ENCODE measurements at regions not wholly inside any gene's neighbourhood (a gene's known extent, or its start where the extent isn't known, plus 50 kb on each side); places are given as distances from the start of the nearest gene placed in this dataset.

GRCh38 chr5:15241216-15241821 lies 258.7 kb upstream of the FBXL7 start:
- no peak for DNase-seq (ENCODE audit: low read depth in 4 of 6, low spot score in 6 of 6)
- Histone ChIP-seq H3K4me3 (ENCODE audit: low read depth, low read length) (no peak overlapping the region), H3K36me3 (ENCODE audit: control insufficient read depth, insufficient read depth, low read length) (no peaks in the 10 kb centered on the region), H3K9me3 (ENCODE audit: control insufficient read depth, insufficient read depth, low read length) (peaks cover 2% of the 10 kb centered on the region), H3K27ac (ENCODE audit: low read depth, low read length) (no peak overlapping the region), H3K27me3 (ENCODE audit: control insufficient read depth, insufficient read depth, low read length) (no peaks in the 10 kb centered on the region), H3K4me1 (ENCODE audit: control insufficient read depth, insufficient read depth, low read length) (no peaks in the 10 kb centered on the region)
- WGBS (ENCODE audit: insufficient coverage) = 100% methylated on average over 1 of the region's 1 CpG

- DNase-seq (ENCODE audit: low read depth in 4 of 6, low spot score in 6 of 6) = no peak
- Histone ChIP-seq H3K9me3 (ENCODE audit: control insufficient read depth, insufficient read depth, low read length) (peaks cover 2% of the 10 kb centered on the region), H3K27me3 (ENCODE audit: control insufficient read depth, insufficient read depth, low read length) (no peaks in the 10 kb centered on the region), H3K36me3 (ENCODE audit: control insufficient read depth, insufficient read depth, low read length) (no peaks in the 10 kb centered on the region), H3K4me3 (ENCODE audit: low read depth, low read length) (no peak overlapping the region), H3K4me1 (ENCODE audit: control insufficient read depth, insufficient read depth, low read length) (no peaks in the 10 kb centered on the region), H3K27ac (ENCODE audit: low read depth, low read length) (no peak overlapping the region)
- WGBS (ENCODE audit: insufficient coverage) = 92% methylated on average over 2 of the region's 2 CpGs
Measured at GRCh38 chr5:15238006-15238405, 262.0 kb upstream of the FBXL7 start.

GRCh38 chr5:15236911-15237508 lies 263.0 kb upstream of the FBXL7 start:
- Histone ChIP-seq H3K27me3 (ENCODE audit: control insufficient read depth, insufficient read depth, low read length) (no peaks in the 10 kb centered on the region), H3K4me3 (ENCODE audit: low read depth, low read length) (no peak overlapping the region), H3K4me1 (ENCODE audit: control insufficient read depth, insufficient read depth, low read length) (no peaks in the 10 kb centered on the region), H3K36me3 (ENCODE audit: control insufficient read depth, insufficient read depth, low read length) (no peaks in the 10 kb centered on the region), H3K9me3 (ENCODE audit: control insufficient read depth, insufficient read depth, low read length) (peaks cover 2% of the 10 kb centered on the region), H3K27ac (ENCODE audit: low read depth, low read length) (no peak overlapping the region)
- 24% methylated on average over 4 of the region's 4 CpGs for WGBS (ENCODE audit: insufficient coverage)
- no peak for DNase-seq (ENCODE audit: low read depth in 4 of 6, low spot score in 6 of 6)

GRCh38 chr5:15234911-15235310 lies 265.1 kb upstream of the FBXL7 start:
- WGBS (ENCODE audit: insufficient coverage) = no CpG with 5 or more reads among the region's 1 CpG
- no peaks in the 10 kb centered on the region for H3K9me3 ChIP-seq (ENCODE audit: control insufficient read depth, insufficient read depth, low read length)
- H3K4me1 ChIP-seq (ENCODE audit: control insufficient read depth, insufficient read depth, low read length) = no peaks in the 10 kb centered on the region
- H3K36me3 ChIP-seq (ENCODE audit: control insufficient read depth, insufficient read depth, low read length) = no peaks in the 10 kb centered on the region
- H3K27ac ChIP-seq (ENCODE audit: low read depth, low read length) = no peak overlapping the region
- H3K27me3 ChIP-seq (ENCODE audit: control insufficient read depth, insufficient read depth, low read length) = no peaks in the 10 kb centered on the region
- no peak overlapping the region for H3K4me3 ChIP-seq (ENCODE audit: low read depth, low read length)
- no peak for DNase-seq (ENCODE audit: low read depth in 4 of 6, low spot score in 6 of 6)

- DNase-seq (ENCODE audit: low read depth in 4 of 6, low spot score in 6 of 6) = peak in 1 of 6 donors; percentile 8
- no peak overlapping the region for H3K4me3 ChIP-seq (ENCODE audit: low read depth, low read length)
- no peak overlapping the region for H3K27ac ChIP-seq (ENCODE audit: low read depth, low read length)
- no peaks in the 10 kb centered on the region for H3K4me1 ChIP-seq (ENCODE audit: control insufficient read depth, insufficient read depth, low read length)
- WGBS (ENCODE audit: insufficient coverage) = 60% methylated on average over 2 of the region's 2 CpGs
- H3K27me3 ChIP-seq (ENCODE audit: control insufficient read depth, insufficient read depth, low read length) = no peaks in the 10 kb centered on the region
- no peaks in the 10 kb centered on the region for H3K36me3 ChIP-seq (ENCODE audit: control insufficient read depth, insufficient read depth, low read length)
- no peaks in the 10 kb centered on the region for H3K9me3 ChIP-seq (ENCODE audit: control insufficient read depth, insufficient read depth, low read length)
Measured at GRCh38 chr5:15234366-15234765, 265.6 kb upstream of the FBXL7 start.

GRCh38 chr5:15233566-15233965 lies 266.4 kb upstream of the FBXL7 start:
- no CpG with 5 or more reads among the region's 8 CpGs for WGBS (ENCODE audit: insufficient coverage)
- Histone ChIP-seq H3K36me3 (ENCODE audit: control insufficient read depth, insufficient read depth, low read length) (no peaks in the 10 kb centered on the region), H3K4me3 (ENCODE audit: low read depth, low read length) (no peak overlapping the region)

GRCh38 chr5:15222156-15222555 lies 277.8 kb upstream of the FBXL7 start:
- Histone ChIP-seq H3K4me1 (ENCODE audit: control insufficient read depth, insufficient read depth, low read length) (no peaks in the 10 kb centered on the region), H3K9me3 (ENCODE audit: control insufficient read depth, insufficient read depth, low read length) (no peaks in the 10 kb centered on the region), H3K27me3 (ENCODE audit: control insufficient read depth, insufficient read depth, low read length) (no peaks in the 10 kb centered on the region), H3K36me3 (ENCODE audit: control insufficient read depth, insufficient read depth, low read length) (no peaks in the 10 kb centered on the region), H3K4me3 (ENCODE audit: low read depth, low read length) (no peak overlapping the region), H3K27ac (ENCODE audit: low read depth, low read length) (no peak overlapping the region)
- WGBS (ENCODE audit: insufficient coverage) = no CpG with 5 or more reads among the region's 2 CpGs
- no peak for DNase-seq (ENCODE audit: low read depth in 4 of 6, low spot score in 6 of 6)

More at GRCh38 chr5:15233566-15233965, 266.4 kb upstream of the FBXL7 start:
- Histone ChIP-seq H3K4me1 (ENCODE audit: control insufficient read depth, insufficient read depth, low read length) (no peaks in the 10 kb centered on the region), H3K27me3 (ENCODE audit: control insufficient read depth, insufficient read depth, low read length) (no peaks in the 10 kb centered on the region), H3K27ac (ENCODE audit: low read depth, low read length) (no peak overlapping the region), H3K9me3 (ENCODE audit: control insufficient read depth, insufficient read depth, low read length) (no peaks in the 10 kb centered on the region)
- peak in 1 of 6 donors; percentile 18 for DNase-seq (ENCODE audit: low read depth in 4 of 6, low spot score in 6 of 6)

- Histone ChIP-seq H3K27ac (ENCODE audit: low read depth, low read length) (no peak overlapping the region), H3K27me3 (ENCODE audit: control insufficient read depth, insufficient read depth, low read length) (no peaks in the 10 kb centered on the region), H3K36me3 (ENCODE audit: control insufficient read depth, insufficient read depth, low read length) (no peaks in the 10 kb centered on the region), H3K9me3 (ENCODE audit: control insufficient read depth, insufficient read depth, low read length) (no peaks in the 10 kb centered on the region), H3K4me1 (ENCODE audit: control insufficient read depth, insufficient read depth, low read length) (no peaks in the 10 kb centered on the region), H3K4me3 (ENCODE audit: low read depth, low read length) (no peak overlapping the region)
- no peak for DNase-seq (ENCODE audit: low read depth in 4 of 6, low spot score in 6 of 6)
- WGBS (ENCODE audit: insufficient coverage) = 86% methylated on average over 3 of the region's 5 CpGs
Measured at GRCh38 chr5:15220642-15221173, 279.3 kb upstream of the FBXL7 start.

GRCh38 chr5:15215056-15215455 lies 284.9 kb upstream of the FBXL7 start:
- no peak overlapping the region for H3K4me3 ChIP-seq (ENCODE audit: low read depth, low read length)
- no peak overlapping the region for H3K27ac ChIP-seq (ENCODE audit: low read depth, low read length)
- H3K9me3 ChIP-seq (ENCODE audit: control insufficient read depth, insufficient read depth, low read length) = no peaks in the 10 kb centered on the region
- 29% methylated on average over 2 of the region's 2 CpGs for WGBS (ENCODE audit: insufficient coverage)
- DNase-seq (ENCODE audit: low read depth in 4 of 6, low spot score in 6 of 6) = peak in 3 of 6 donors; percentile 22 to 47 (median 42)
- no peaks in the 10 kb centered on the region for H3K36me3 ChIP-seq (ENCODE audit: control insufficient read depth, insufficient read depth, low read length)
- H3K4me1 ChIP-seq (ENCODE audit: control insufficient read depth, insufficient read depth, low read length) = no peaks in the 10 kb centered on the region
- no peaks in the 10 kb centered on the region for H3K27me3 ChIP-seq (ENCODE audit: control insufficient read depth, insufficient read depth, low read length)

GRCh38 chr5:15214010-15214409 lies 286.0 kb upstream of the FBXL7 start:
- Histone ChIP-seq H3K27ac (ENCODE audit: low read depth, low read length) (no peak overlapping the region), H3K4me1 (ENCODE audit: control insufficient read depth, insufficient read depth, low read length) (no peaks in the 10 kb centered on the region), H3K9me3 (ENCODE audit: control insufficient read depth, insufficient read depth, low read length) (no peaks in the 10 kb centered on the region), H3K27me3 (ENCODE audit: control insufficient read depth, insufficient read depth, low read length) (no peaks in the 10 kb centered on the region), H3K36me3 (ENCODE audit: control insufficient read depth, insufficient read depth, low read length) (no peaks in the 10 kb centered on the region), H3K4me3 (ENCODE audit: low read depth, low read length) (no peak overlapping the region)
- 90% methylated on average over 1 of the region's 1 CpG for WGBS (ENCODE audit: insufficient coverage)
- no peak for DNase-seq (ENCODE audit: low read depth in 4 of 6, low spot score in 6 of 6)

All from spinal cord (tissue), 9 donors.